Activated CD4-positive, alpha-beta T cell treated with anti-CD3 and anti-CD28 coated beads for 48 hours (primary cell): ENCODE measurements at regions not wholly inside any gene's neighbourhood (a gene's known extent, or its start where the extent isn't known, plus 50 kb on each side); places are given as distances from the start of the nearest gene placed in this dataset.
A peak's percentile ranks its signal among the peaks of the same experiment; 100 is the strongest.

ENCODE experiments used
- DNase-seq: peaks from one replicate; pipeline ENCODE4 v3.0.0-alpha.2; 2020

- DNase-seq = no peak
Observed at GRCh38 chr4:101563126-101563525, 215.8 kb upstream of the PPP3CA start.

DNA sequence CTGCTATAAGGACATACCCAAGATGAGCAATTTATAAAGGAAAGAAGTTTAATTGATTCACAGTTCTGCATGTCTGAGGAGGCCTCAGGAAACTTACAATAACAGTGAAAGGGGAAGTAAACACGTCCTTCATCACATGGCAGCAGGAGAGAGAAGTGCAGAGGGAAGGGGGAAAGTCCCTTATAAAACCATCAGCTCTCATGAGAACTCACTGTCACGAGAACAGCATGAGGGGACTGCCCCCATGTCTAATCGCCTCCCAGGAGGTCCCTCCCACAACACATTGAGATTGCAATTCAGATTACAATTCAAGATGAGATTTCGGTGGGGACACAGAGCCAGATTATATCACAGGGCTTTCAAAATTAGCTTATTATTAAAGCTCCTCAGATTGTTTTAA lies 209.5 kb upstream of the PPP3CA start:
- no peak for DNase-seq

DNA sequence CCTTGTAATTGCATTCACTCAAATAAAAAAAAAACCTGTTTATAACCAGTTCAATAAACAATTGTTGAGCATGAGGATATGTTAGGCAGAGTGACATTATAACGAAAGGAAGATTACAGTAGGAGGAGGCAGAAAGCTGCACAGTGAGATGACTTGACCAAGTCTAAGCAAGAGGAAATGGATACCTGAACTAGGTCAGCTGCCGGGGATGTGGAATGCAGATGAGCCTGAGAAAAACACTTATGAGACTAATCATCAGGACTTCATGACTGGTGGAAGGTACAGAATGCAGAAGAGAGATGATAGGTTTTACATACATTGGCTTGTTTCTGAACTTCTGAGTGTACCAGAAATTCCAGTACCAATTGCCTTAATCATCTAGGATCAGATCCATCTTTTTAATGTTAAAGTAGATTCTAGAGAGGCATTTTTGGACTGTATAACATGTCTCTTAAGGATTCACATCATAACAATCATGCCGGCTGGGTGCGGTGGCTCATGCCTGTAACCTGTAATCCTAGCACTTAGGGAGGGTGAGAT lies 208.1 kb upstream of the PPP3CA start:
- no peak for DNase-seq

- DNase-seq = no peak
Observed at GRCh38 chr4:101540336-101540735, 193.0 kb upstream of the PPP3CA start.

- DNase-seq = no peak
Observed at GRCh38 chr4:101528526-101528925, 181.2 kb upstream of the PPP3CA start.

- peak; percentile 73 for DNase-seq
Observed at GRCh38 chr4:101527188-101527587, 179.9 kb upstream of the PPP3CA start.

DNA sequence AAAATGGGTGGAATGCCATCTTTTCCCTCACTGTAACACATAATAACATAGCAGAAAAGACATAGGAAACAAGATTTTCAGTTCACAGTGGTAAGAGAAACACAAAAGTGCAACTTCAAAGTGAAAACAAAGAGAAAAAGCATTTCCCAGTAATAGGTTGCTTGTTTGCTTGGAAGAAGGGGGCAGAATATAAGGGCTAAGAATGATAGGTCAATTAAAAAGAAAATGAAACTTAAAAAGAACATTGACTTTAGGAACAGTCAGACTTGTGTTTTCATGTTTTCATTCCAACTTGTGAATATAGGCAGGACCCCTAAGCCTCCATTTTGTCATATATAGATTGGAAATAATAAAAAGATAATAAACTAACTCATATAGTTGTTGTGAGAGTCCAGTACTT lies 168.2 kb upstream of the PPP3CA start:
- no peak for DNase-seq

DNA sequence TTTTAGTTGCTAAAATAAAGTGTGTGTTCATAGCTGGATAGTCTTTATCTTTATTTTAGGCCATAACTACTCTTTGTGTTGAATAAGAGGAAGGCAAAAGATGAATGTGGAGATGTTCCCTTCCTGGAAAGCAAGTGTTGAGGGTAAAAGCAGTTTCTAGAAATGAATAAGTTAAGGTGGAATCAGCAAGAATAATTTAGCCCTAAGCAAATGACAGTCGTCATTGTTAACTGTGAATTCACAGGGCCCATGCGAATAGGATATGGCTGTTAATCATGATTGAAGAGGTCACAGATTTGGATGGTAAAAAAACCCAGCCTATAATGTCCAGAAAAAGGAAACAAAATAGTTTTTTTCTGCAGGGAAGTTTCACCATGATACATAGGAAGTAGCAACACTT lies 167.8 kb upstream of the PPP3CA start:
- DNase-seq = no peak

- DNase-seq = no peak
Observed at GRCh38 chr4:101512416-101512815, 165.1 kb upstream of the PPP3CA start.

DNA sequence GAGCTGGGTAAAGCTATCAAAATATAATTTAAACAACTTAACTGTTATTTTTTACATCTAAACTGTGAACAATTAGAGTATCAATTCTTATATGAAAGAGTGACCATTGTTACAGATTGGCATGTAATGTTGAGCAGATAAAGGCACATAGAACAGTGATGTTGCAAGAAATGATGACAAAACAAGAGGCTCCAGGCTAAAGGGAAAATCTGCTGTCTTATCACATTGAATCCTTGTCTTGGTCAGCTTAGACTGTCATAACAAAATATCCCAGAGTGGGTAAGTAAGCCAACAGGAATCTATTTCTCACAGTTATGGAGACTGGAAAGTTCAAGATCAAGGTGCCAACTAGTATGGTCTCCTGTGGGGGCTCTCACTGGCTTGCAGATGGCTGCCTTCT lies 154.1 kb upstream of the PPP3CA start:
- DNase-seq = no peak

DNA sequence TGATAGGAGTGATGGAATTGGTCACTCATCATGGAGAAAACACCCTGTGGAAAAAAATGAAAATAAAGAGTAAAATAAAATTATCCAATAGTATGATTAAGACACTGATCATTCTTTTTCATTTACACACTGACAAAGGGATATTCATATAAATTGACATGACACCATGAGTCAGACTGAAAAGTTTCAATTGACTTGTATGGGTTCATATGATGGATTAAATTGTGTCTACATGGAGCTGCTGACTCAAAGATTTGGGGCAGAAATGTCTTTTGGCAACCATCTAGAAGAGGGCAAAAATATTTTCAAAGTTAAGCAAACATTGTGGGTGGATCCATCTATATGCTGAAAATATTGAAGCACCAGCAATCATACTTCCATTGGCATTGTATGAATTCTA lies 153.4 kb upstream of the PPP3CA start:
- DNase-seq = no peak

- no peak for DNase-seq
Observed at GRCh38 chr4:101475246-101475645, 127.9 kb upstream of the PPP3CA start.

- no peak for DNase-seq
Observed at GRCh38 chr4:101471201-101471600, 123.9 kb upstream of the PPP3CA start.

DNA sequence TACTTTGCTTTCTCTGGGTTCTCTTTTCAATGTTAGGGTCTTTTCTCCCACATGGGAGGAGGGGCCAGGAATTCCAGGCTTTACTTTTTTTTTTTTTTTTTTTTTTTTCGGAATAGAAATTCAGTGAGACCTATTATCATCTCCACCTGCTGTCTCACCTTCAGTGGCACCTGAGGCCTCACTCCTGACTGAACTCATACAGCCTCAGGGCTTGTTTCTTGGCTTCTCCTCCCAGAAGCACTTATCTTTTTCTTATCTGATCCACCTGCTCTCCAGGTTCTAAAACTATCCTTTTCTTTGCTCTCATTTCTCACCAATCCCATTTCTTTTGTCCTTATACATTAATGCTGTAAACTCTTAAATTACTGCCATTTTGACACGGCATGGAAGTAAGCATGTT lies 117.3 kb upstream of the PPP3CA start:
- DNase-seq = no peak

GRCh38 chr4:101458914-101459313 lies 111.6 kb upstream of the PPP3CA start:
- DNase-seq = no peak

GRCh38 chr4:101458473-101458872 lies 111.1 kb upstream of the PPP3CA start:
- no peak for DNase-seq

DNA sequence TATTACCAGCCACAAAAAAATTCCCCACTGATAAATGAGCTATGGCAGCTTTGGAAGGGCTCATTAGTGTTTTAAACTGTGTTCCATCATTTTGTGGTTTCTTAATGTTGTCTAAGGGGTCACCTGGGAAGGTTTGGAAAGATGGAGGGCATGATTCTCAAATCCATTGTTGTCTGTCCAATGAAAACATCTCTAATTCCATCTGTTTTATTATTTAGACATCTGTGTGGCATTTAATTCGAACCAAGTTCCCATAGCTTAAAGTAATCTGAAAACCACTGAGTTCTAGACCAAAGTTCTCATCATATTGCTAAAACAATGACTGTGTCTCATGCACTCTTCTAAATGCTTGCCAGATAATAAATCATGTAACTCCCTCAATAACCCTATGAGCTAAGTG lies 103.8 kb upstream of the PPP3CA start:
- DNase-seq = no peak

GRCh38 chr4:101441446-101441845 lies 94.1 kb upstream of the PPP3CA start:
- DNase-seq = no peak

DNA sequence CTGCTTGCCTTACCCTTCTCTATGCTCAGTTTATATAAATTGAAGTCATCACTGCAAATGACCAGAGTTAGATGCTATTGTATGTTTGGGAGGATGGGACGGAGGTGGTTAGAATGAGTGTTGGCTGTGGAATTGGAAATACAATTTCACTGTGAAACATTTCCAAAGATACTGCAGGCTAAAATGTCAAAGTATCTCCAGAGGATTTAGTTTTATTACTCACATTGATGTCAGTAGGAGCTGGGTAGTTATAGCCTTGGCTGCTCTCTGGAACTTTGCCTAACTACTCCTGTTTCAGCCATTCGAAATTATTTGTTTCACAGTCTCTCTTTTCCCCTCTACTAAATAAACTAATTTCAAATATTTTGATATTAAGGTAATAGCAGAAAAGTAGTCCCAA lies 92.6 kb upstream of the PPP3CA start:
- DNase-seq = no peak

GRCh38 chr4:101421386-101421785 lies 74.1 kb upstream of the PPP3CA start:
- no peak for DNase-seq

- DNase-seq = no peak
Observed at GRCh38 chr4:101420661-101421060, 73.3 kb upstream of the PPP3CA start.

DNA sequence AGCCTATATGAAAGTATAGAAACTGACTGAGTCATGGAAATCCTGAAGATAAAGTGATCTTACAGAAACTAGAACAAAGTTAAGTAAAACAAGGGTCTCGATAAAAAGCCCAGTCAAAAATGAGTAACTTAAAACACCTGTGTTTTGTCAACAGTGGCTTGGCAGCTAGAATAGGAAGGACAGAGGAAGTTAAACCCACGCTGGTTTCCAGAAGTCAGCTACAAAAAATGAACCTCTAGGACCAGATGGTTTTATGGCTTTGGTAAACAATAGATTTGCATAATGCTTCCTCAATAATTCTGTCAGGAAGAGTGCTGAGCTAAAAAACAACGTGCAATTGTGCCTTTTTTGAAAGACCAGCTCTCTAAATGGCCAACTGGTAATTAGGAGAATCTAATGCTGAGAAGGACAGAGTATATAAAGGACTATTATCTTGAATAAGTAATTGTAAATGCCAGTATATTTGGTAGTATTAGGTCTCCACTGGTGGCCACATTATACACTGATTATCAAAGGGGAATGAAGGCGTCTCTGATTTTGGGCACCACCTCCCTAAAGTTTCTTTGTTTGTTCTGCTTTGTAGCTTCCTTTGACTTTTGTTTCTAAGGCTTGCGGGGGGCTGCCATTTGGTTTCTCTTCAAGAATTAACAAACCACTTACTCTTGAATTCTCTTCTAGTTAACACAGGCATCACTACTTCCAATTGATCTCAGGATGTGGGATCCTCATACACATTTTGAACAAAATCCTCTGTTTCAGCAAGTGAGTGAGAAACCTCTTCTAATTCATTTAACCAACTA lies 72.2 kb upstream of the PPP3CA start:
- no peak for DNase-seq

DNA sequence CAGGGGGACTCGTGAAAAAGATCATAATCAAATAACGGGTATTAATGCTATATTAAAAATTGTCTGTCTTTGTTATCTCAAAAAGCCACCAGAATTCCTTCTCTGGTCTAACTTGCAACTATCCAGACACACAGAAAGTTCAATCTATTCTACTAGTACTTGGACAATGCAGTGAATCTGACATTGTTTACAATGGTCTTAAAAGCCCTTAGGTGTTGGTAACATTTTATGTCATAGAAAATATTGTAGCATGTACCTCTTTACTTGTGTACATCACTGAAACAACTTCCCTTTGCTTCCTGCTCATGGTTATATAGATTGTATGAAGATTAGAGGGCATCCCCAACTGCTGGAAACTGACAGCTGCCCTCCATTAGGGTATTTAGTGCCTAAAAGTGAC lies 71.1 kb upstream of the PPP3CA start:
- DNase-seq = no peak

- DNase-seq = peak; percentile 67
Observed at GRCh38 chr4:101418055-101418454, 70.7 kb upstream of the PPP3CA start.

GRCh38 chr4:101417046-101417445 lies 69.7 kb upstream of the PPP3CA start:
- no peak for DNase-seq
